ENCODE measurements at regions not wholly inside any gene's neighbourhood (a gene's known extent, or its start where the extent isn't known, plus 50 kb on each side); places are given as distances from the start of the nearest gene placed in this dataset.

GRCh38 chr9:23555851-23556250 is 270.2 kb downstream of the ELAVL2 start:
- no peak for DNase-seq (ENCODE audit: low spot score)
- no peaks in the 10 kb centered on the region for H3K9me3 Mint-ChIP-seq (ENCODE audit: low read depth)
- H3K27me3 Mint-ChIP-seq (ENCODE audit: low read depth), result no peaks in the 10 kb centered on the region
- peaks cover 25% of the 10 kb centered on the region for H3K4me1 Mint-ChIP-seq (ENCODE audit: low read depth)
- no peak overlapping the region for H3K4me3 Mint-ChIP-seq (ENCODE audit: unreplicated experiment)
- H3K36me3 Mint-ChIP-seq (ENCODE audit: low read depth), result no peaks in the 10 kb centered on the region
- no peak overlapping the region for H3K27ac Mint-ChIP-seq (ENCODE audit: unreplicated experiment)
- TF ChIP-seq CTCF (IDR thresholded peaks at IDR 0.05), result no peak

GRCh38 chr9:23556459-23556858 is 269.6 kb downstream of the ELAVL2 start:
- no peaks in the 10 kb centered on the region for H3K36me3 Mint-ChIP-seq (ENCODE audit: low read depth)
- H3K27me3 Mint-ChIP-seq (ENCODE audit: low read depth), result no peaks in the 10 kb centered on the region
- H3K27ac Mint-ChIP-seq (ENCODE audit: unreplicated experiment), result no peak overlapping the region
- no peaks in the 10 kb centered on the region for H3K9me3 Mint-ChIP-seq (ENCODE audit: low read depth)
- H3K4me3 Mint-ChIP-seq (ENCODE audit: unreplicated experiment), result no peak overlapping the region
- TF ChIP-seq CTCF (IDR thresholded peaks at IDR 0.05), result no peak
- no peak for DNase-seq (ENCODE audit: low spot score)
- H3K4me1 Mint-ChIP-seq (ENCODE audit: low read depth), result peaks cover 25% of the 10 kb centered on the region

GRCh38 chr9:23557689-23558088 is 268.4 kb downstream of the ELAVL2 start:
- no peak overlapping the region for H3K4me3 Mint-ChIP-seq (ENCODE audit: unreplicated experiment)
- no peak overlapping the region for H3K27ac Mint-ChIP-seq (ENCODE audit: unreplicated experiment)
- H3K27me3 Mint-ChIP-seq (ENCODE audit: low read depth), result no peaks in the 10 kb centered on the region
- peaks cover 26% of the 10 kb centered on the region for H3K4me1 Mint-ChIP-seq (ENCODE audit: low read depth)
- no peaks in the 10 kb centered on the region for H3K36me3 Mint-ChIP-seq (ENCODE audit: low read depth)
- no peak for TF ChIP-seq CTCF (IDR thresholded peaks at IDR 0.05)
- H3K9me3 Mint-ChIP-seq (ENCODE audit: low read depth), result no peaks in the 10 kb centered on the region
- no peak for DNase-seq (ENCODE audit: low spot score)

GRCh38 chr9:23559522-23559921 is 266.5 kb downstream of the ELAVL2 start:
- Mint-ChIP-seq H3K36me3 (ENCODE audit: low read depth) (no peaks in the 10 kb centered on the region), H3K4me1 (ENCODE audit: low read depth) (peaks cover 38% of the 10 kb centered on the region), H3K9me3 (ENCODE audit: low read depth) (peaks cover 2% of the 10 kb centered on the region), H3K4me3 (ENCODE audit: unreplicated experiment) (no peak overlapping the region), H3K27ac (ENCODE audit: unreplicated experiment) (no peak overlapping the region), H3K27me3 (ENCODE audit: low read depth) (no peaks in the 10 kb centered on the region)
- DNase-seq (ENCODE audit: low spot score), result no peak
- TF ChIP-seq CTCF (IDR thresholded peaks at IDR 0.05), result no peak

GRCh38 chr9:23563517-23563916 is 262.5 kb downstream of the ELAVL2 start:
- H3K9me3 Mint-ChIP-seq (ENCODE audit: low read depth), result peaks cover 2% of the 10 kb centered on the region
- H3K4me3 Mint-ChIP-seq (ENCODE audit: unreplicated experiment), result no peak overlapping the region
- H3K27ac Mint-ChIP-seq (ENCODE audit: unreplicated experiment), result no peak overlapping the region
- no peaks in the 10 kb centered on the region for H3K27me3 Mint-ChIP-seq (ENCODE audit: low read depth)
- H3K4me1 Mint-ChIP-seq (ENCODE audit: low read depth), result peaks cover 14% of the 10 kb centered on the region
- no peaks in the 10 kb centered on the region for H3K36me3 Mint-ChIP-seq (ENCODE audit: low read depth)
- no peak for DNase-seq (ENCODE audit: low spot score)
- TF ChIP-seq CTCF (IDR thresholded peaks at IDR 0.05), result no peak
